ENCODE measurements at regions not wholly inside any gene's neighbourhood (a gene's known extent, or its start where the extent isn't known, plus 50 kb on each side); places are given as distances from the start of the nearest gene placed in this dataset.

- H3K36me3 ChIP-seq (ENCODE audit: control insufficient read depth in 3 of 3, insufficient read depth in 3 of 3, low read length in 3 of 3) = no peaks in the 10 kb centered on the region
- H3K4me1 ChIP-seq (ENCODE audit: control insufficient read depth in 3 of 3, insufficient read depth in 3 of 3, low read length in 3 of 3) = no peaks in the 10 kb centered on the region
- H3K9me3 ChIP-seq (ENCODE audit: control insufficient read depth in 3 of 3, low read length in 3 of 3) = no peaks in the 10 kb centered on the region
- H3K27me3 ChIP-seq (ENCODE audit: control insufficient read depth in 3 of 3, insufficient read depth in 3 of 3, low read length in 3 of 3) = no peaks in the 10 kb centered on the region
- H3K9ac ChIP-seq (ENCODE audit: low read depth in 1 of 3, low read length in 3 of 3) = no peak overlapping the region
- H3K27ac ChIP-seq (ENCODE audit: low read depth, low read length) = no peak overlapping the region
- no peak overlapping the region for H3K4me3 ChIP-seq (ENCODE audit: low read length in 3 of 3)
These were observed 522.8 kb upstream of the KLF4 start for GRCh38 chr9:108012405-108012804.

GRCh38 chr9:108003526-108003925 is 514.0 kb upstream of the KLF4 start:
- Histone ChIP-seq H3K27ac (ENCODE audit: low read depth, low read length) (no peak overlapping the region), H3K9ac (ENCODE audit: low read depth in 1 of 3, low read length in 3 of 3) (no peak overlapping the region), H3K27me3 (ENCODE audit: control insufficient read depth in 3 of 3, insufficient read depth in 3 of 3, low read length in 3 of 3) (peaks cover 0 to 3% (median 0%) of the 10 kb centered on the region in 3 donors), H3K4me1 (ENCODE audit: control insufficient read depth in 3 of 3, insufficient read depth in 3 of 3, low read length in 3 of 3) (peaks cover 0 to 3% (median 0%) of the 10 kb centered on the region in 3 donors), H3K4me3 (ENCODE audit: low read length in 3 of 3) (no peak overlapping the region), H3K36me3 (ENCODE audit: control insufficient read depth in 3 of 3, insufficient read depth in 3 of 3, low read length in 3 of 3) (no peaks in the 10 kb centered on the region), H3K9me3 (ENCODE audit: control insufficient read depth in 3 of 3, low read length in 3 of 3) (no peaks in the 10 kb centered on the region)

- Histone ChIP-seq H3K27ac (ENCODE audit: low read depth, low read length) (peak overlapping the region; percentile 32), H3K9ac (ENCODE audit: low read depth in 1 of 3, low read length in 3 of 3) (no peak overlapping the region), H3K27me3 (ENCODE audit: control insufficient read depth in 3 of 3, insufficient read depth in 3 of 3, low read length in 3 of 3) (peaks cover 0 to 3% (median 0%) of the 10 kb centered on the region in 3 donors), H3K36me3 (ENCODE audit: control insufficient read depth in 3 of 3, insufficient read depth in 3 of 3, low read length in 3 of 3) (no peaks in the 10 kb centered on the region), H3K4me3 (ENCODE audit: low read length in 3 of 3) (no peak overlapping the region), H3K4me1 (ENCODE audit: control insufficient read depth in 3 of 3, insufficient read depth in 3 of 3, low read length in 3 of 3) (peaks cover 0 to 3% (median 0%) of the 10 kb centered on the region in 3 donors), H3K9me3 (ENCODE audit: control insufficient read depth in 3 of 3, low read length in 3 of 3) (no peaks in the 10 kb centered on the region)
These were observed 512.9 kb upstream of the KLF4 start for GRCh38 chr9:108002371-108002956.

GRCh38 chr9:108001237-108001636 is 511.7 kb upstream of the KLF4 start:
- H3K36me3 ChIP-seq (ENCODE audit: control insufficient read depth in 3 of 3, insufficient read depth in 3 of 3, low read length in 3 of 3) = no peaks in the 10 kb centered on the region
- peaks cover 0 to 3% (median 0%) of the 10 kb centered on the region in 3 donors for H3K4me1 ChIP-seq (ENCODE audit: control insufficient read depth in 3 of 3, insufficient read depth in 3 of 3, low read length in 3 of 3)
- H3K27ac ChIP-seq (ENCODE audit: low read depth, low read length) = no peak overlapping the region
- H3K9ac ChIP-seq (ENCODE audit: low read depth in 1 of 3, low read length in 3 of 3) = no peak overlapping the region
- H3K9me3 ChIP-seq (ENCODE audit: control insufficient read depth in 3 of 3, low read length in 3 of 3) = no peaks in the 10 kb centered on the region
- H3K4me3 ChIP-seq (ENCODE audit: low read length in 3 of 3) = no peak overlapping the region
- peaks cover 0 to 3% (median 0%) of the 10 kb centered on the region in 3 donors for H3K27me3 ChIP-seq (ENCODE audit: control insufficient read depth in 3 of 3, insufficient read depth in 3 of 3, low read length in 3 of 3)

GRCh38 chr9:107999890-108000289 is 510.3 kb upstream of the KLF4 start:
- Histone ChIP-seq H3K4me1 (ENCODE audit: control insufficient read depth in 3 of 3, insufficient read depth in 3 of 3, low read length in 3 of 3) (peaks cover 0 to 3% (median 0%) of the 10 kb centered on the region in 3 donors), H3K9ac (ENCODE audit: low read depth in 1 of 3, low read length in 3 of 3) (no peak overlapping the region), H3K27me3 (ENCODE audit: control insufficient read depth in 3 of 3, insufficient read depth in 3 of 3, low read length in 3 of 3) (peaks cover 0 to 3% (median 0%) of the 10 kb centered on the region in 3 donors), H3K36me3 (ENCODE audit: control insufficient read depth in 3 of 3, insufficient read depth in 3 of 3, low read length in 3 of 3) (no peaks in the 10 kb centered on the region), H3K27ac (ENCODE audit: low read depth, low read length) (no peak overlapping the region), H3K9me3 (ENCODE audit: control insufficient read depth in 3 of 3, low read length in 3 of 3) (no peaks in the 10 kb centered on the region), H3K4me3 (ENCODE audit: low read length in 3 of 3) (no peak overlapping the region)

DNA sequence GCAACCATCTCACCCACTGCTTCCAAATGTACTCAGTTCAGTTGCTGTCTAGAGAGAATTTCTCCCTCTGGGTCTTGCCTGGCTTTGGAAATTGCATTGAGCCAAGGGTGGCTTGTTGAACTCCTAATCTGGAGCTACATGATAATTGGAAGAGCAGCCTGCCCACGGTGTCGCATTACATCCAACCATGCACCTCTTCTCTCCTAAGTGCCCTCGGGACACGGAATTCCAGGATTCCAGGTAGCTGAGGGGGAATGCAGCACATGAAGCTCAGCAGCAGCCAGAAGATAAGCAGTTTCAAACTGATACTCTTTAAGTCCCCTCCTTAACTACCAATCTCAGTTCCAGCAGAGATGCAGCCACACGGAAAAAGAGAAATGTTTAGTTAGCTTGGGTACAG is 509.4 kb upstream of the KLF4 start:
- Histone ChIP-seq H3K4me3 (ENCODE audit: low read length in 3 of 3) (no peak overlapping the region), H3K27ac (ENCODE audit: low read depth, low read length) (no peak overlapping the region), H3K36me3 (ENCODE audit: control insufficient read depth in 3 of 3, insufficient read depth in 3 of 3, low read length in 3 of 3) (no peaks in the 10 kb centered on the region), H3K9me3 (ENCODE audit: control insufficient read depth in 3 of 3, low read length in 3 of 3) (no peaks in the 10 kb centered on the region), H3K27me3 (ENCODE audit: control insufficient read depth in 3 of 3, insufficient read depth in 3 of 3, low read length in 3 of 3) (peaks cover 0 to 3% (median 0%) of the 10 kb centered on the region in 3 donors), H3K4me1 (ENCODE audit: control insufficient read depth in 3 of 3, insufficient read depth in 3 of 3, low read length in 3 of 3) (peaks cover 0 to 3% (median 0%) of the 10 kb centered on the region in 3 donors), H3K9ac (ENCODE audit: low read depth in 1 of 3, low read length in 3 of 3) (no peak overlapping the region)

GRCh38 chr9:107994648-107995047 is 505.1 kb upstream of the KLF4 start:
- Histone ChIP-seq H3K27ac (ENCODE audit: low read depth, low read length) (no peak overlapping the region), H3K9me3 (ENCODE audit: control insufficient read depth in 3 of 3, low read length in 3 of 3) (no peaks in the 10 kb centered on the region), H3K9ac (ENCODE audit: low read depth in 1 of 3, low read length in 3 of 3) (no peak overlapping the region), H3K4me3 (ENCODE audit: low read length in 3 of 3) (no peak overlapping the region), H3K4me1 (ENCODE audit: control insufficient read depth in 3 of 3, insufficient read depth in 3 of 3, low read length in 3 of 3) (no peaks in the 10 kb centered on the region), H3K27me3 (ENCODE audit: control insufficient read depth in 3 of 3, insufficient read depth in 3 of 3, low read length in 3 of 3) (no peaks in the 10 kb centered on the region), H3K36me3 (ENCODE audit: control insufficient read depth in 3 of 3, insufficient read depth in 3 of 3, low read length in 3 of 3) (no peaks in the 10 kb centered on the region)

DNA sequence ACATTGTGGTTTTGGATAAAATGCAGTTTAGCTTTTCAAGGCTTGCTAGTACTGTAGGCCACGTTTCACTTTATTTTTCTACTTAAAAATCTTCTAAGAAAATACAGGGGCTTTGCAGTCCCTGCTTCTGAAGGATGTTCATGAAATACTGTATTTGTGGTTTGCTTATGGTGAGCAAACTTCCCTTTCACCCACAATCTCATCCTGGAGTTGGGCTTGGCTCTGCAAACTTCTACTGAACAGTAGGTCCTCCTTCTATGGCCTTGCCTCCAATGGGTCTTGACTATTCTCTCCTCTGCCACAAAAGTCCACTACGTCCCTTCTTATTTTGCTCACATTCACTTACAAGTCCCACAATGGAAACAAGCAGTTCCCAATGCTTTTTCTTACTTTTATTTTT is 502.7 kb upstream of the KLF4 start:
- H3K4me1 ChIP-seq (ENCODE audit: control insufficient read depth in 3 of 3, insufficient read depth in 3 of 3, low read length in 3 of 3) = no peaks in the 10 kb centered on the region
- no peak overlapping the region for H3K4me3 ChIP-seq (ENCODE audit: low read length in 3 of 3)
- no peaks in the 10 kb centered on the region for H3K36me3 ChIP-seq (ENCODE audit: control insufficient read depth in 3 of 3, insufficient read depth in 3 of 3, low read length in 3 of 3)
- H3K9me3 ChIP-seq (ENCODE audit: control insufficient read depth in 3 of 3, low read length in 3 of 3) = no peaks in the 10 kb centered on the region
- no peak overlapping the region for H3K27ac ChIP-seq (ENCODE audit: low read depth, low read length)
- no peak overlapping the region for H3K9ac ChIP-seq (ENCODE audit: low read depth in 1 of 3, low read length in 3 of 3)
- no peaks in the 10 kb centered on the region for H3K27me3 ChIP-seq (ENCODE audit: control insufficient read depth in 3 of 3, insufficient read depth in 3 of 3, low read length in 3 of 3)

DNA sequence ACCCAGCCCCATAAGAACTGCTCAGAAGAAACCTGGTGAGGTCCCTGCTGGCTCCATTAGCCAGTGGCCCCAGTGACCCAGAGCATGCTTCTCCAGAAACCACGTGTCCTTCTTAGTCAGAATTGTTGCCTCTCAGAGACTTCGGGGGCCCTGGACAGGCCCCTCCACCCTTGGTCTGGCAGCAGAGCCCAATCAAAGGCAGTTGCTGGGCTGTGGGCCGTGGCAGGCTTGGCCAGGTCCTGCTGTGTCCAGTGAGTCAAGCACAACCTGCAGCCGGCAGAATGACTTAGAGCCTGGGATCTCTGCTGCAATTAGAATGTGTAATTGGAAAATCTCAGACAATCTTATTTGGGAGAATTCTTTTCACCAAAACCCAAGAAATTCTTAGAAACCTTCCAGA is 502.0 kb upstream of the KLF4 start:
- Histone ChIP-seq H3K4me1 (ENCODE audit: control insufficient read depth in 3 of 3, insufficient read depth in 3 of 3, low read length in 3 of 3) (no peaks in the 10 kb centered on the region), H3K27ac (ENCODE audit: low read depth, low read length) (no peak overlapping the region), H3K4me3 (ENCODE audit: low read length in 3 of 3) (no peak overlapping the region), H3K9ac (ENCODE audit: low read depth in 1 of 3, low read length in 3 of 3) (no peak overlapping the region), H3K27me3 (ENCODE audit: control insufficient read depth in 3 of 3, insufficient read depth in 3 of 3, low read length in 3 of 3) (no peaks in the 10 kb centered on the region), H3K9me3 (ENCODE audit: control insufficient read depth in 3 of 3, low read length in 3 of 3) (no peaks in the 10 kb centered on the region), H3K36me3 (ENCODE audit: control insufficient read depth in 3 of 3, insufficient read depth in 3 of 3, low read length in 3 of 3) (no peaks in the 10 kb centered on the region)

GRCh38 chr9:107989544-107989943 is 500.0 kb upstream of the KLF4 start:
- no peaks in the 10 kb centered on the region for H3K36me3 ChIP-seq (ENCODE audit: control insufficient read depth in 3 of 3, insufficient read depth in 3 of 3, low read length in 3 of 3)
- no peak overlapping the region for H3K4me3 ChIP-seq (ENCODE audit: low read length in 3 of 3)
- no peak overlapping the region for H3K9ac ChIP-seq (ENCODE audit: low read depth in 1 of 3, low read length in 3 of 3)
- no peaks in the 10 kb centered on the region for H3K9me3 ChIP-seq (ENCODE audit: control insufficient read depth in 3 of 3, low read length in 3 of 3)
- no peaks in the 10 kb centered on the region for H3K27me3 ChIP-seq (ENCODE audit: control insufficient read depth in 3 of 3, insufficient read depth in 3 of 3, low read length in 3 of 3)
- H3K27ac ChIP-seq (ENCODE audit: low read depth, low read length) = no peak overlapping the region
- no peaks in the 10 kb centered on the region for H3K4me1 ChIP-seq (ENCODE audit: control insufficient read depth in 3 of 3, insufficient read depth in 3 of 3, low read length in 3 of 3)
